HL-60 (cell line): ENCODE measurements at regions not wholly inside any gene's neighbourhood (a gene's known extent, or its start where the extent isn't known, plus 50 kb on each side); places are given as distances from the start of the nearest gene placed in this dataset.

ENCODE experiments used
- DNase-seq, 2 experiments: peaks; one replicate each; pipeline ENCODE4 v3.0.0-alpha.2; 2010 to 2020; ENCODE audit warnings: low read depth in 1 of 2, low spot score in 1 of 2
- H3K27ac ChIP-seq: fragments of 250-450 bp; sonication (Bioruptor Pico); replicated peaks from 2 replicates; pipeline ENCODE4 v1.5.1; 2020; ENCODE audit warnings: mild to moderate bottlenecking, moderate library complexity
- H3K27me3 ChIP-seq: fragments of 250-450 bp; sonication (Bioruptor Pico); 2 replicates; pipeline ENCODE4 v1.5.1; 2021; ENCODE audit warnings: mild to moderate bottlenecking, moderate library complexity; ENCODE audit not compliant: insufficient read depth, poor library complexity, severe bottlenecking
- H3K4me3 ChIP-seq: replicated peaks from 2 replicates; pipeline ENCODE4 v1.5.1; 2011; ENCODE audit warnings: mild to moderate bottlenecking, control low read depth, low read length; ENCODE audit not compliant: insufficient read depth
- CTCF ChIP-seq: IDR thresholded peaks from one replicate; pipeline ENCODE4 v1.5.1; 2011; ENCODE audit warnings: low read length, control low read depth, inconsistent platforms; ENCODE audit not compliant: insufficient read depth
- GABPA ChIP-seq: IDR thresholded peaks from 2 replicates; pipeline ENCODE4 v1.6.1; 2012; ENCODE audit warnings: low read depth
- POLR2AphosphoS5 ChIP-seq: IDR thresholded peaks from 2 replicates; pipeline ENCODE4 v1.6.1; 2012; ENCODE audit warnings: low read depth
- REST ChIP-seq: IDR thresholded peaks from 2 replicates; pipeline ENCODE4 v1.6.1; 2012; ENCODE audit warnings: low read depth; ENCODE audit not compliant: insufficient replicate concordance
- SPI1 ChIP-seq: IDR thresholded peaks from 2 replicates; pipeline ENCODE4 v1.6.1; 2012; ENCODE audit warnings: low read depth, mild to moderate bottlenecking, borderline replicate concordance

- no peak overlapping the region for H3K27ac ChIP-seq
- DNase-seq = no peak
- no peak overlapping the region for H3K4me3 ChIP-seq
- H3K27me3 ChIP-seq = no peaks in the 10 kb centered on the region
- TF ChIP-seq CTCF = no peak
- no peak for TF ChIP-seq POLR2AphosphoS5
- TF ChIP-seq GABPA = no peak
- TF ChIP-seq REST = no peak
- no peak for TF ChIP-seq SPI1
Observed at GRCh38 chr14:61150851-61151250, 130.3 kb downstream of the TMEM30B start.

GRCh38 chr14:61149896-61150295 lies 131.2 kb downstream of the TMEM30B start:
- Histone ChIP-seq H3K4me3 (no peak overlapping the region), H3K27me3 (no peaks in the 10 kb centered on the region), H3K27ac (no peak overlapping the region)
- DNase-seq = no peak
- no peak for TF ChIP-seq REST
- TF ChIP-seq GABPA = no peak
- TF ChIP-seq SPI1 = no peak
- no peak for TF ChIP-seq POLR2AphosphoS5

- Histone ChIP-seq H3K27me3 (no peaks in the 10 kb centered on the region), H3K27ac (no peak overlapping the region), H3K4me3 (no peak overlapping the region)
- DNase-seq = no peak
- TF ChIP-seq GABPA (no peak), REST (no peak)
Observed at GRCh38 chr14:61148742-61149350, 132.3 kb downstream of the TMEM30B start.

- no peak overlapping the region for H3K4me3 ChIP-seq
- H3K27me3 ChIP-seq = no peaks in the 10 kb centered on the region
- no peak for TF ChIP-seq CTCF
- no peak for TF ChIP-seq REST
- TF ChIP-seq POLR2AphosphoS5 = no peak
- no peak for TF ChIP-seq SPI1
- TF ChIP-seq GABPA = no peak
- DNase-seq = no peak
- H3K27ac ChIP-seq = no peak overlapping the region
Observed at GRCh38 chr14:61147831-61148549, 133.1 kb downstream of the TMEM30B start.
